GM12874 (cell line): ENCODE measurements at regions not wholly inside any gene's neighbourhood (a gene's known extent, or its start where the extent isn't known, plus 50 kb on each side); places are given as distances from the start of the nearest gene placed in this dataset.

Source experiments
- TF ChIP-seq, protein P1 (sequence below): IDR thresholded peaks from 2 replicates; pipeline ENCODE4 v1.5.1; 2011; ENCODE audit warnings: low read depth, mild to moderate bottlenecking, control low read depth, low read length, moderate library complexity; ENCODE audit not compliant: insufficient read depth

DNA sequence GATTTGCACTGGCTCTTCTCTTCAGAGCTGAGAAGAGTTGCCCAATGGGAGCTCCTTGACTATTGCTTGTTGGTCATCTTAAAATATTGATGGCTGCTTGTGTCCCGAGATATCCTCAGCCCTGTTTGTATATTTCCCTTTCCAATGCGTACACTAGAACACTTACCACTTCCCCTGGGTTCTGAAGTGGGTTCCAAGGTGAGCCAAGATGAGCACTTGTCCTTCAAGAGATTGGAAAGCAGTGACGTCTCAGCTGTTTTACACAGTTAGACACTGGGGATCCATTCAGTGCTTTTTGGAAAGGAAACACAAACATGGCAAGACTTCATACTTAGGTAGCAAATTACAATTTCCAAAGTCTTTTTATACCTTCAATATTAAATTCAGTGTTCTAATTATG lies 716.4 kb upstream of the CITED2 start:
- TF ChIP-seq, protein P1, sequence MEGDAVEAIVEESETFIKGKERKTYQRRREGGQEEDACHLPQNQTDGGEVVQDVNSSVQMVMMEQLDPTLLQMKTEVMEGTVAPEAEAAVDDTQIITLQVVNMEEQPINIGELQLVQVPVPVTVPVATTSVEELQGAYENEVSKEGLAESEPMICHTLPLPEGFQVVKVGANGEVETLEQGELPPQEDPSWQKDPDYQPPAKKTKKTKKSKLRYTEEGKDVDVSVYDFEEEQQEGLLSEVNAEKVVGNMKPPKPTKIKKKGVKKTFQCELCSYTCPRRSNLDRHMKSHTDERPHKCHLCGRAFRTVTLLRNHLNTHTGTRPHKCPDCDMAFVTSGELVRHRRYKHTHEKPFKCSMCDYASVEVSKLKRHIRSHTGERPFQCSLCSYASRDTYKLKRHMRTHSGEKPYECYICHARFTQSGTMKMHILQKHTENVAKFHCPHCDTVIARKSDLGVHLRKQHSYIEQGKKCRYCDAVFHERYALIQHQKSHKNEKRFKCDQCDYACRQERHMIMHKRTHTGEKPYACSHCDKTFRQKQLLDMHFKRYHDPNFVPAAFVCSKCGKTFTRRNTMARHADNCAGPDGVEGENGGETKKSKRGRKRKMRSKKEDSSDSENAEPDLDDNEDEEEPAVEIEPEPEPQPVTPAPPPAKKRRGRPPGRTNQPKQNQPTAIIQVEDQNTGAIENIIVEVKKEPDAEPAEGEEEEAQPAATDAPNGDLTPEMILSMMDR: no peak

DNA sequence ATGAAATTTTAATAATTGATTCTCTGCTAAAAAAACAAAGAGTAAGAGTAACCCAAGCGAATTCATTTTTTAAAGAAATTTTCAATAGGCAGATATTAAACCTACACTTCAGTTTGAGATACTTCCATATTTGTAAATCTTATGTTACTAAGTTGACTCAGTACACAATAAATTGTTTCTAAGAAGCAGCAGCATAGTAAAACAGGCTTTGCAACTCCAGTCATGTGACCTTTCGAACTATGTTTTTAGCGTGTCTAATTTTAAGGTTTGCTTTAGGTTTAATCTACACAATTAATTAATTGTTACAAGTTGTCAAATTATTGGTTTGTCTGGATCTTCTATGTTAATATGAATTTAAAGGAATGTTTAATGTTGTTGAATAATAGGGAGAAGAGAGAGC lies 708.9 kb upstream of the CITED2 start:
- TF ChIP-seq, protein P1: no peak

DNA sequence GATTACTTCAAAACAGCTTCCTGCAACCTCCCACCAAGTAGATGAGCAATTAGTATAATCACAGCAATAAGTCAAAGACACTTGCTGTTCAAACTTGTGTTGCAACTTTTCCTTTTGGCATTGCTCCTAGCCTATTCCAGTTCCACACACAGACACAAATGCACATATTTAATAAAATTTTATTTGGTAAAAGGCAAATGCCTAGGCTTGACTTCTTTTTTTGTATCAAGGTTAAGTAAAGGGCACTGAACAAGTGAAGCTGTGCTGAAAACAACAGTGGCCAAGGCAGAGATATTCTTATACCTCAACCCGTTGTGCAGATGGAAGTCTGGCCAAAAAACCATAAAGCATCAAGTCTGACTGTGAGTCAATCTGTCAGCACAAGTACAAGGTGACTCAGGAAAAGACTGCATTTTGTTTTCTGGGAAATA lies 708.4 kb upstream of the CITED2 start:
- TF ChIP-seq, protein P1: no peak

DNA sequence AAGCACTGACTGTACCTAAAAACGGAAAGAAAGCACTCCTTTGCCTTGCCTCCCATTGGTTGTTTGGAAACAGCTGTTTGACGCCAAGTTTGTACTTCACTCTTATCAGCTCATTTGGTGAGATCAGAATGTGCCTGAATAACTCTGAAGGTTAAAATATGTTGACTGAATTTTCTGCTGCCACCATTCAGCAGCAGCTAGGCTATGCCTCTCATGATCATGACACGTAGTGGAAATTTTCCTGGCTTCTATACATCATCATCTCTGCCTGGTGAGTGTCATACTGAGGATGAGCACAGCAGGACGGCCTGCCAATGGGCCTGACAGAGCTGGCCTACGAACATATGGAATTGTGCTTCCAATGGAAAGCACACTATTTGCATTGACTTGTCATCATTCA lies 704.9 kb upstream of the CITED2 start:
- TF ChIP-seq, protein P1: no peak

DNA sequence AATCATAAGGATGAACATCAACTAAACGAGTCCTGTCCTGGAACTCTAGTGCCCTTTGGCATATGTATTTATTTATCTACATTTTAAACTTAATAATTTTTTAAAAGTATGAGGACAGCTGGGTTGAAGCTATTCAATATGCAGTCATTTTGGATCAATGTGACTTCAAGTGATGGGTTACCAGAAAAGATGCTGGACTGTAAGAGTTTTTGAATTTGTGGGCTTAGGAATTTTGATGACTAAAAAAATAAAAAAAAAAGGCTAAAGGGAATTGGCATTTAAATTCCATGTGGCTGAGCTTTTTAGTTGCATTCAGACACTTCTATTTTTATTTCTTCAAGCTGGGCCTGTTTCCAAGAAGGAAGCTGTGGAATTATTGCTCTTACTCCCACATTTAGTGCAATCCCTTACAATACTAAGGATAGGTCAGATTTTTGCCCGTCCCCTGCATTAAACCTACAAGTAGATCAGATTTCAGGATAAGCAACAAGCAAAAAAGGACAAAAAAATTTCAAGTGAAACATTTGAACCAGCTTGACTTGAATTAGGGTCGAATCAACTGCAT lies 704.2 kb upstream of the CITED2 start:
- TF ChIP-seq, protein P1: no peak

DNA sequence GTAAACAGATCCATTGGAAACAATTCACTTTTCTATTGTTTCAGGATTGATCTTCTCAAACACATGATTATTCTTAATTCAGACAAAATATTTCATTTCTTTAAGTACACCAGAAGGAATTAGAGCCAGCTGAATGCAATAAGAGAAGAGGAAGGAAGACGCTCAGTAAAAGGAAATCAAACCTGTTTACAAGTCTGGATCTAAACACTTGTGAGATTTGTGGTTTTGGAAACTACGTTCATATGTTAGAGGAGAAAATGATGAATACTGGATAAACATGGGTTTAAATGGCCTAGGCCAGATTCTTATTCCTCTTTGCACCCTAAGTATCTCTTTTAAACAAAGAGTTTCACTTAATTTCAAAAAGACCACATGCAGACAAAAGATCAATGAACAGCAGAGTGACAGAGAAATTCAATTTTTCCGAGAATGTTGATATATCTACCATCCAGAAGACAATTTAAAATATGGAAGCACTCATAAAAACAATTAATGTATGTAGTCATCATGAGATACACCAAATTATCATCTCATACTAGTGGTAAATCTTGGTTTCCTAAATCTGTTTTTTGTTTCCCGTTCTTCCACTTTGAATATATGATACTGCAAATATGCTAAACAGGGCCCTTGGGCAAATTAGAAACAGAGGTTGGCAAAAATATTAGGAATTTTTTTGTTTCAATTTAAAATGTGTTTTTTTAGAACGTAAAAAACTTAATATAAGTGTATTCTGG lies 703.5 kb upstream of the CITED2 start:
- TF ChIP-seq, protein P1: no peak

DNA sequence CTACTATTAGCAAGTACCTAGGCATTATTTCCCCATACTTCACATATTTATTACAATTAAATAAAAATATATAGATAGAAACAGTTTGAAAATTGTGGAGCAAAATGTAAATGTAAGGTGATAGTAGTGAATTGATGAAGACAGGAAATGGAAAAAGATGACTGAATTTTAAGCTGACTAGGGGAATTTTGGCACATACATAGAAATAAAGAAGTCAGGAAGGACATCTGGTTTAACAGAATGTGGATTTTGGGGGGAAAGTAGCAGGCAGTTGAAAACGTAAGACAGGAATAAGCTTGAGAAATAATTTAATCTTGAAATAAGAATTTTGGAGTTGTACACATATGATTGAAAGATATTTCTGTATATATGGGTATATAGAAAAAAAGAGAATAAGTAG lies 701.7 kb upstream of the CITED2 start:
- TF ChIP-seq, protein P1: no peak
